OCI-LY7 (cell line): ENCODE measurements at regions not wholly inside any gene's neighbourhood (a gene's known extent, or its start where the extent isn't known, plus 50 kb on each side); places are given as distances from the start of the nearest gene placed in this dataset.

Source experiments
- BruUV-seq: library from RNA; stranded (reverse); fragments of 400-500 nt; replicated peaks from 2 replicates; lab custom pipeline; 2021; lab: Mats Ljungman, UMichigan
- CTCF ChIA-PET: fragments of 300-600 bp; sonication (Branson Sonifier 250); formaldehyde crosslinking; loops from one replicate; lab custom pipeline; 2022; ENCODE audit warnings: antibody characterized with exemption; ENCODE audit not compliant: unreplicated experiment; lab: Charles Lee
- POLR2A ChIA-PET: fragments of 300-600 bp; sonication (Branson Sonifier 250); formaldehyde crosslinking; loops from one replicate; lab custom pipeline; 2022; ENCODE audit warnings: antibody characterized with exemption; lab: Charles Lee
- DNase-seq: peaks from one replicate; pipeline ENCODE4 v3.0.0-alpha.2; 2015; ENCODE audit warnings: low spot score
- H2AFZ ChIP-seq: fragments of 200-600 bp; sonication (generic), shearing (Covaris generic); 2 replicates; pipeline ENCODE4 v1.6.1; 2014; ENCODE audit warnings: mild to moderate bottlenecking, antibody characterized with exemption, low read length, moderate library complexity
- H3K27ac ChIP-seq: fragments of 200-600 bp; sonication (generic); 2 replicates; pipeline ENCODE4 v1.5.1; 2014; ENCODE audit warnings: mixed run types, low read depth, mild to moderate bottlenecking, moderate library complexity, low read length, inconsistent platforms; ENCODE audit not compliant: poor library complexity, severe bottlenecking
- H3K36me3 ChIP-seq: fragments of 200-600 bp; sonication (generic); 2 replicates; pipeline ENCODE4 v1.6.1; 2014; ENCODE audit warnings: mild to moderate bottlenecking, antibody characterized with exemption, low read length, moderate library complexity, mixed read lengths; ENCODE audit not compliant: insufficient read depth
- H3K4me1 ChIP-seq: fragments of 200-600 bp; sonication (generic); 2 replicates; pipeline ENCODE4 v1.5.1; 2014; ENCODE audit warnings: mild to moderate bottlenecking, low read length; ENCODE audit not compliant: insufficient read depth, poor library complexity, severe bottlenecking
- H3K4me2 ChIP-seq: fragments of 200-600 bp; sonication (generic); 2 replicates; pipeline ENCODE4 v1.6.1; 2014; ENCODE audit warnings: mild to moderate bottlenecking, low read length
- H3K4me3 ChIP-seq: fragments of 200-600 bp; sonication (generic); 2 replicates; pipeline ENCODE4 v1.5.1; 2014; ENCODE audit warnings: mild to moderate bottlenecking, low read depth, low read length; ENCODE audit not compliant: poor library complexity, severe bottlenecking
- H3K79me2 ChIP-seq: fragments of 200-600 bp; sonication (generic); 2 replicates; pipeline ENCODE4 v1.6.1; 2016; ENCODE audit warnings: low read depth, mild to moderate bottlenecking, low read length, moderate library complexity, mixed read lengths; ENCODE audit not compliant: insufficient read depth
- H3K9me2 ChIP-seq: fragments of 200-600 bp; sonication (generic); 2 replicates; pipeline ENCODE4 v1.6.1; 2016; ENCODE audit warnings: mild to moderate bottlenecking, low read length, mixed read lengths; ENCODE audit not compliant: insufficient read depth
- H3K9me3 ChIP-seq: fragments of 200-600 bp; sonication (generic); 2 replicates; pipeline ENCODE4 v1.6.1; 2014; ENCODE audit warnings: mild to moderate bottlenecking, mixed run types, low read length, mixed read lengths
- H4K20me1 ChIP-seq: fragments of 200-600 bp; sonication (generic); 2 replicates; pipeline ENCODE4 v1.6.1; 2014; ENCODE audit warnings: mild to moderate bottlenecking, antibody characterized with exemption, low read length, moderate library complexity, mixed read lengths; ENCODE audit not compliant: insufficient read depth
- EZH2phosphoT487 ChIP-seq: fragments of 200-600 bp; sonication (generic); IDR thresholded peaks from 2 replicates; pipeline ENCODE4 v1.6.1; 2018; ENCODE audit warnings: low read depth, borderline replicate concordance, mild to moderate bottlenecking, mixed run types, antibody characterized with exemption, low read length, moderate library complexity, mixed read lengths
- intact Hi-C: fragments of 100-400 bp; cut with micrococcal nuclease; formaldehyde crosslinking; loops from one replicate; pipeline ENCODE4 v1.10.0; 2022; ENCODE audit not compliant: unreplicated experiment
- TF ChIP-seq, protein P1 (sequence below): fragments of 200-600 bp; sonication (generic); conservative IDR thresholded peaks from 2 replicates; pipeline ENCODE4 v1.5.1; 2014; ENCODE audit warnings: mild to moderate bottlenecking, antibody characterized with exemption, low read length, moderate library complexity, mixed read lengths

DNA sequence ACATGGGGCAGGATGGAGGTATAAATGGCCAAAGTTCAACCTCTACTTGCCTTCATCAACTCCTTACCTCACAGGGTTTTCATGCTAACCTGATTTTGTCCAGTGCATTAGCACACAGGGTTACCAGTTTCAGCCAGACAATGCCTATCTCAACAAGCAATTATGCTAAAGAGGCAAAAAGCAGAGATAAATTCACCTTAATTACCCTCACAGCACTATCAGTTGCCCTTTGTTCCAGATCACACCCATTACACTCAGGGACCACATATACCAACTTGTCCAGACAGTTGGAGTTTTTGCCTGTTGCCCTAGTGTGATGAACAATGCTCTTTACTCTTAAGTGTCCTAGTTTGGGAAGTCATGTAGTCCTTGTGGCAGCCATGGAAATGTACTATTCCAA is 174.5 kb upstream of the MOCS1 start:
- H3K4me1 ChIP-seq = no peaks in the 10 kb centered on the region
- ChIA-PET POLR2A (no interaction called here), CTCF (no interaction called here)
- BruUV-seq = no TSS peak
- H3K9me2 ChIP-seq = no peaks in the 10 kb centered on the region
- TF ChIP-seq, protein P1, sequence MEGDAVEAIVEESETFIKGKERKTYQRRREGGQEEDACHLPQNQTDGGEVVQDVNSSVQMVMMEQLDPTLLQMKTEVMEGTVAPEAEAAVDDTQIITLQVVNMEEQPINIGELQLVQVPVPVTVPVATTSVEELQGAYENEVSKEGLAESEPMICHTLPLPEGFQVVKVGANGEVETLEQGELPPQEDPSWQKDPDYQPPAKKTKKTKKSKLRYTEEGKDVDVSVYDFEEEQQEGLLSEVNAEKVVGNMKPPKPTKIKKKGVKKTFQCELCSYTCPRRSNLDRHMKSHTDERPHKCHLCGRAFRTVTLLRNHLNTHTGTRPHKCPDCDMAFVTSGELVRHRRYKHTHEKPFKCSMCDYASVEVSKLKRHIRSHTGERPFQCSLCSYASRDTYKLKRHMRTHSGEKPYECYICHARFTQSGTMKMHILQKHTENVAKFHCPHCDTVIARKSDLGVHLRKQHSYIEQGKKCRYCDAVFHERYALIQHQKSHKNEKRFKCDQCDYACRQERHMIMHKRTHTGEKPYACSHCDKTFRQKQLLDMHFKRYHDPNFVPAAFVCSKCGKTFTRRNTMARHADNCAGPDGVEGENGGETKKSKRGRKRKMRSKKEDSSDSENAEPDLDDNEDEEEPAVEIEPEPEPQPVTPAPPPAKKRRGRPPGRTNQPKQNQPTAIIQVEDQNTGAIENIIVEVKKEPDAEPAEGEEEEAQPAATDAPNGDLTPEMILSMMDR = no peak
- TF ChIP-seq EZH2phosphoT487 = no peak
- intact Hi-C loops = no loop called here
- no peaks in the 10 kb centered on the region for H3K79me2 ChIP-seq
- H3K36me3 ChIP-seq = no peaks in the 10 kb centered on the region
- no peak overlapping the region for H3K4me3 ChIP-seq
- DNase-seq = no peak
- H3K9me3 ChIP-seq = no peaks in the 10 kb centered on the region
- no peak overlapping the region for H2AFZ ChIP-seq
- H3K27ac ChIP-seq = no peak overlapping the region
- H3K4me2 ChIP-seq = no peak overlapping the region
- H4K20me1 ChIP-seq = no peaks in the 10 kb centered on the region

DNA sequence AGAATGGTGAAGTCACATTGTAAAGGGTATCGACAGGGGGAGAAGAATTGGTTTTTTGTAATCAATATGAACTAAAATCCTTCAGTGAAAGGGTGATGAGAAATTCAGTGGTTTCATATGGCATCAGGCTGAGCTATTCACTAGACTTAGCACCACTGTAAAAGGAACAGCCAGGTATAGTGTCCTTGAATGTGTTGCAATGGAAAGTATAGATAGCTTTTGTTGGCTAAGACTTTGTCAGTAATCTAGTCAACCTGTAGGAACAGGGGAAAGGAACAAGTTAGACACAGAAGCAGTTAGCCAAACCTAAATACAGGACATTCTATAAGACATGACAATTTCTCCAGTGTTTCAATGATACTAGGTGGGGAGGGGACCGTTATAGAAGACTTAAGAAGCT is 172.6 kb upstream of the MOCS1 start:
- BruUV-seq = no TSS peak
- CTCF ChIA-PET = no interaction called here

DNA sequence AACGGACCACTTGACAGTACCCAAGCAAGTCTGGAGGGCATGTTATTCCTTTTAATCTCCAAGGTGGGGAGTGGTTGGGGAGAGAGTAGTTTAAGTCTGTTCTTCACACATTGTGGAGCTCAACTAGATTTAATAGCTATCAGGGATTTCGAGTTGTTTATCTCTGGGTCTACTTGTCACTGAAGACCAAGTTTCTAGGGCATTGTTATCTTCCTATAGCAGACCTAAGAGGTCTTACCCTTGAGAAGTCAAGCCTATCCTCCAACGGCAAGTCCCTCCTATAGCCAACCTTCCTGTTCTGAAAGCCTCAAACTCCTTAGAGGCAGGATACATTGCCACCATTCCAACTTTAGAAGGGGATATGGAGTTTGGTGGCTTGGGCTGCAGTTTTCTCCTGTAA is 164.5 kb upstream of the MOCS1 start:
- Histone ChIP-seq H3K27ac (no peak overlapping the region), H4K20me1 (no peaks in the 10 kb centered on the region), H3K79me2 (no peaks in the 10 kb centered on the region), H3K4me1 (no peaks in the 10 kb centered on the region), H3K36me3 (no peaks in the 10 kb centered on the region), H3K9me3 (no peaks in the 10 kb centered on the region), H3K4me2 (no peak overlapping the region), H2AFZ (no peak overlapping the region), H3K9me2 (no peaks in the 10 kb centered on the region), H3K4me3 (no peak overlapping the region)
- TF ChIP-seq, protein P1 = no peak
- TF ChIP-seq EZH2phosphoT487 = no peak
- DNase-seq = no peak
- ChIA-PET POLR2A (no interaction called here), CTCF (no interaction called here)
- intact Hi-C loops = no loop called here
- BruUV-seq = no TSS peak

More for the DNA sequence above, 172.6 kb upstream of the MOCS1 start:
- intact Hi-C loops = no loop called here
- POLR2A ChIA-PET = no interaction called here
- H3K36me3 ChIP-seq = no peaks in the 10 kb centered on the region
- TF ChIP-seq, protein P1 = no peak
- TF ChIP-seq EZH2phosphoT487 = no peak
- no peaks in the 10 kb centered on the region for H3K9me3 ChIP-seq
- no peak overlapping the region for H2AFZ ChIP-seq
- no peaks in the 10 kb centered on the region for H3K9me2 ChIP-seq
- H3K79me2 ChIP-seq = no peaks in the 10 kb centered on the region
- no peaks in the 10 kb centered on the region for H3K4me1 ChIP-seq
- H3K27ac ChIP-seq = no peak overlapping the region
- H3K4me2 ChIP-seq = no peak overlapping the region
- no peak overlapping the region for H3K4me3 ChIP-seq
- no peak for DNase-seq
- no peaks in the 10 kb centered on the region for H4K20me1 ChIP-seq
